WTC11 (cell line): ENCODE measurements at regions not wholly inside any gene's neighbourhood (a gene's known extent, or its start where the extent isn't known, plus 50 kb on each side); places are given as distances from the start of the nearest gene placed in this dataset.

Experiments used
- ATAC-seq: fragments of 200-7000 bp; cut with Tn5 transposase; 2 replicates; pipeline ENCODE4 v1.10.0; 2021; ENCODE audit warnings: mild to moderate bottlenecking, moderate library complexity
- CTCF ChIA-PET: fragments of 300-600 bp; sonication (Branson Sonifier 250); formaldehyde crosslinking; loops from one replicate; lab custom pipeline; 2021; ENCODE audit warnings: antibody characterized with exemption; lab: Charles Lee
- POLR2A ChIA-PET: fragments of 350-600 bp; sonication (Branson Sonifier 250); formaldehyde crosslinking; loops from one replicate; lab custom pipeline; 2021; ENCODE audit warnings: antibody characterized with exemption; lab: Charles Lee
- DNase-seq: peaks from one replicate; pipeline ENCODE4 v3.0.0; 2021; ENCODE audit warnings: low spot score
- H3K27ac Mint-ChIP-seq: 2 replicates; pipeline ENCODE4 v1.8.0; 2021; ENCODE audit warnings: mixed read lengths
- H3K27me3 Mint-ChIP-seq: 2 replicates; pipeline ENCODE4 v1.8.0; 2021; ENCODE audit warnings: low read depth, mild to moderate bottlenecking, moderate library complexity, mixed read lengths
- H3K36me3 Mint-ChIP-seq: 2 replicates; pipeline ENCODE4 v1.8.0; 2021; ENCODE audit warnings: mixed read lengths
- H3K4me1 Mint-ChIP-seq: 2 replicates; pipeline ENCODE4 v1.8.0; 2022; ENCODE audit warnings: mixed read lengths
- H3K4me3 Mint-ChIP-seq: 2 replicates; pipeline ENCODE4 v1.8.0; 2021; ENCODE audit warnings: mild to moderate bottlenecking, moderate library complexity, mixed read lengths
- H3K9me3 Mint-ChIP-seq: 2 replicates; pipeline ENCODE4 v1.8.0; 2021; ENCODE audit warnings: mixed read lengths
- ELF4 ChIP-seq: sonication (generic); formaldehyde crosslinking; IDR thresholded peaks from 2 replicates; pipeline ENCODE4 v1.8.1; 2022; ENCODE audit warnings: low read depth, mild to moderate bottlenecking, moderate library complexity, missing genetic modification reagents
- ETV6 ChIP-seq: sonication (generic); formaldehyde crosslinking; IDR thresholded peaks from 2 replicates; pipeline ENCODE4 v1.8.1; 2022; ENCODE audit warnings: mild to moderate bottlenecking, missing genetic modification reagents
- FOXK1 ChIP-seq: sonication (generic); formaldehyde crosslinking; IDR thresholded peaks from 2 replicates; pipeline ENCODE4 v1.8.0; 2022; ENCODE audit warnings: mild to moderate bottlenecking, moderate library complexity, missing genetic modification reagents
- MXD4 ChIP-seq: fragments of 250-450 bp; sonication (Bioruptor Pico); IDR thresholded peaks from 2 replicates; pipeline ENCODE4 v1.8.0; 2021; ENCODE audit warnings: mild to moderate bottlenecking, moderate library complexity, borderline replicate concordance
- NFE2L1 ChIP-seq: sonication (generic); formaldehyde crosslinking; IDR thresholded peaks from 2 replicates; pipeline ENCODE4 v1.8.1; 2023; ENCODE audit warnings: missing genetic modification reagents
- NR1H2 ChIP-seq: sonication (generic); formaldehyde crosslinking; IDR thresholded peaks from 2 replicates; pipeline ENCODE4 v1.9.0; 2021; ENCODE audit warnings: mild to moderate bottlenecking, moderate library complexity, missing genetic modification reagents
- SP1 ChIP-seq: sonication (generic); formaldehyde crosslinking; conservative IDR thresholded peaks from 2 replicates; pipeline ENCODE4 v1.8.1; 2022; ENCODE audit warnings: missing genetic modification reagents
- ZNF138 ChIP-seq: sonication (generic); formaldehyde crosslinking; conservative IDR thresholded peaks from 2 replicates; pipeline ENCODE4 v1.8.1; 2022; ENCODE audit warnings: mild to moderate bottlenecking, moderate library complexity, missing genetic modification reagents
- ZNF219 ChIP-seq: sonication (generic); formaldehyde crosslinking; IDR thresholded peaks from 2 replicates; pipeline ENCODE4 v1.8.0; 2023; ENCODE audit warnings: missing genetic modification reagents, mild to moderate bottlenecking, borderline replicate concordance
- ZNF232 ChIP-seq: sonication (generic); formaldehyde crosslinking; IDR thresholded peaks from 2 replicates; pipeline ENCODE4 v1.8.0; 2022; ENCODE audit warnings: mild to moderate bottlenecking, missing genetic modification reagents
- ZNF263 ChIP-seq: sonication (generic); formaldehyde crosslinking; IDR thresholded peaks from 2 replicates; pipeline ENCODE4 v1.8.1; 2022; ENCODE audit warnings: low read depth, mild to moderate bottlenecking, moderate library complexity, missing genetic modification reagents
- ZNF671 ChIP-seq: fragments of 250-450 bp; sonication (Bioruptor Pico); IDR thresholded peaks from 2 replicates; pipeline ENCODE4 v1.8.0; 2021; ENCODE audit warnings: mild to moderate bottlenecking
- TF ChIP-seq, protein P1 (sequence below): fragments of 250-450 bp; sonication (Bioruptor Pico); IDR thresholded peaks from 2 replicates; pipeline ENCODE4 v1.9.0; 2021; ENCODE audit warnings: mild to moderate bottlenecking
- TF ChIP-seq, protein P2 (sequence below): sonication (generic); formaldehyde crosslinking; IDR thresholded peaks from 2 replicates; pipeline ENCODE4 v1.8.0; 2022; ENCODE audit warnings: mild to moderate bottlenecking, missing genetic modification reagents
- TF ChIP-seq, protein P3 (sequence below): sonication (generic); formaldehyde crosslinking; IDR thresholded peaks from 2 replicates; pipeline ENCODE4 v1.8.0; 2023; ENCODE audit warnings: missing genetic modification reagents
- TF ChIP-seq, protein P4 (sequence below): fragments of 250-450 bp; sonication (Bioruptor Pico); IDR thresholded peaks from 2 replicates; pipeline ENCODE4 v1.9.0; 2021; ENCODE audit warnings: mild to moderate bottlenecking
- TF ChIP-seq, protein P5 (sequence below): fragments of 250-450 bp; sonication (Bioruptor Pico); IDR thresholded peaks from 2 replicates; pipeline ENCODE4 v1.9.0; 2021; ENCODE audit warnings: moderate library complexity, mild to moderate bottlenecking, inconsistent platforms, borderline replicate concordance

DNA sequence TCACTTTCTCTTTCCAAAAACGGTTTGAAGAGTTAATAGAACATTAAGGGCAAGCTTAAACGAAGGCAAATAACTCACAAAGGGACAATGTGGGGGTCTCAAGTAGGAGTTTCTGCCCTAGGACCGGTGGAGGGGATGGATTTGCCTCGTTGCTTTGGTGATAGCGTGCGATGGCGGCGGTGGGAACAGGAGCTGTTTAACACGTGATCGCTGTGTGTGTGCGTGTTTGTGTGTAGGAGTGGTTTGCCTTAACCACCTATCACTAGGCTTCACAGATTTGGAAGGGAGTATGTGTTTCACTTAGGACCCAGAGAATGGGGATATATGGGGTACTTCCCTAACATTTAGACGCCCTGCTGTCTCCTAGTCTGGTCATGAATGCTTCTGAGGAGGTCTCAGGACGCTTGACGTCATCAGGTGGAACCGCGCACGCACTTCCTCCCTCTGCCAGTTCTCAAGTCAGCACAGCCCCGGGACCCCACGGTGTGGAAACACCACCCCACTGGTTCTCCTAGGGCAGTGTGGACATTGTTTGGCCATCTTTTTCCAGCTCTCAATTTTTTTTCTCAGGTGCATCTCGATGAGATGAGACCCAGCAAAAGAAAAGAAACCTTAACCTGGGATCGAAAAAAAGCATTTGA lies 231.2 kb downstream of the ATP23 start:
- no peak overlapping the region for H3K27ac Mint-ChIP-seq

DNA sequence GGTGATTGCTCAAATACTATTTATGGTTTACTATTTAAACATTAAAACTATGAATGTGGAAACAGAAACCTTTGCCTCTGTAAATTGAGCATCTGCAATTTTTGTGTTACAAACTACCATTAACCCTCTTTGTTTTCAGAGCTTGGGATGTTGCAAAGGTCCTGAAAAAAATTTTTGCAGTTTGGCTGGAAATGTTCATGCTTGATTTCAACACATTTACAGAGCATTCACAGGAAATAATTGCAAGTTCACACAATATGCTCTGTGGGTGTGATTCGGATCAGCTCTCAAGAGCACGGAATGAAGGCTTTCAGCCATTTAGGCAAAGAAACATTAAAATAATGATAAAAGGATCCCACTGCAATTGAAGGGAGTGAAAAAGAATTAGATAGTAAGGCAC lies 232.9 kb downstream of the ATP23 start:
- Mint-ChIP-seq H3K4me1 (peaks cover 10% of the 10 kb centered on the region), H3K27me3 (peaks cover 14% of the 10 kb centered on the region), H3K27ac (no peak overlapping the region), H3K36me3 (no peaks in the 10 kb centered on the region), H3K9me3 (no peaks in the 10 kb centered on the region), H3K4me3 (no peak overlapping the region)
- TF ChIP-seq NFE2L1 (CRISPR knock-in tag) = no peak
- TF ChIP-seq MXD4 = no peak
- TF ChIP-seq ETV6 = no peak
- DNase-seq (no peak), ATAC-seq (no peak)
- CTCF ChIA-PET = no interaction called here
- POLR2A ChIA-PET = no interaction called here

More for the DNA sequence above, 231.2 kb downstream of the ATP23 start:
- Mint-ChIP-seq H3K4me1 (peaks cover 18% of the 10 kb centered on the region), H3K36me3 (no peaks in the 10 kb centered on the region), H3K4me3 (no peak overlapping the region), H3K27me3 (peaks cover 13% of the 10 kb centered on the region), H3K9me3 (no peaks in the 10 kb centered on the region)
- ATAC-seq (no peak), DNase-seq (no peak)
- TF ChIP-seq ZNF138 (CRISPR knock-in tag) (no peak), NR1H2 (CRISPR knock-in tag) (no peak), ZNF219 (CRISPR knock-in tag) (no peak), ZNF263 (CRISPR knock-in tag) (no peak), ELF4 (no peak), ZNF671 (CRISPR knock-in tag) (no peak), FOXK1 (CRISPR knock-in tag) (no peak), SP1 (CRISPR knock-in tag) (no peak), ZNF232 (CRISPR knock-in tag) (no peak)
- TF ChIP-seq, protein P1, sequence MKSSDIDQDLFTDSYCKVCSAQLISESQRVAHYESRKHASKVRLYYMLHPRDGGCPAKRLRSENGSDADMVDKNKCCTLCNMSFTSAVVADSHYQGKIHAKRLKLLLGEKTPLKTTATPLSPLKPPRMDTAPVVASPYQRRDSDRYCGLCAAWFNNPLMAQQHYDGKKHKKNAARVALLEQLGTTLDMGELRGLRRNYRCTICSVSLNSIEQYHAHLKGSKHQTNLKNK (CRISPR knock-in tag) = no peak
- TF ChIP-seq, protein P2, sequence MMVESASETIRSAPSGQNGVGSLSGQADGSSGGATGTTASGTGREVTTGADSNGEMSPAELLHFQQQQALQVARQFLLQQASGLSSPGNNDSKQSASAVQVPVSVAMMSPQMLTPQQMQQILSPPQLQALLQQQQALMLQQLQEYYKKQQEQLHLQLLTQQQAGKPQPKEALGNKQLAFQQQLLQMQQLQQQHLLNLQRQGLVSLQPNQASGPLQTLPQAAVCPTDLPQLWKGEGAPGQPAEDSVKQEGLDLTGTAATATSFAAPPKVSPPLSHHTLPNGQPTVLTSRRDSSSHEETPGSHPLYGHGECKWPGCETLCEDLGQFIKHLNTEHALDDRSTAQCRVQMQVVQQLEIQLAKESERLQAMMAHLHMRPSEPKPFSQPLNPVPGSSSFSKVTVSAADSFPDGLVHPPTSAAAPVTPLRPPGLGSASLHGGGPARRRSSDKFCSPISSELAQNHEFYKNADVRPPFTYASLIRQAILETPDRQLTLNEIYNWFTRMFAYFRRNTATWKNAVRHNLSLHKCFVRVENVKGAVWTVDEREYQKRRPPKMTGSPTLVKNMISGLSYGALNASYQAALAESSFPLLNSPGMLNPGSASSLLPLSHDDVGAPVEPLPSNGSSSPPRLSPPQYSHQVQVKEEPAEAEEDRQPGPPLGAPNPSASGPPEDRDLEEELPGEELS (CRISPR knock-in tag) = no peak
- TF ChIP-seq, protein P3, sequence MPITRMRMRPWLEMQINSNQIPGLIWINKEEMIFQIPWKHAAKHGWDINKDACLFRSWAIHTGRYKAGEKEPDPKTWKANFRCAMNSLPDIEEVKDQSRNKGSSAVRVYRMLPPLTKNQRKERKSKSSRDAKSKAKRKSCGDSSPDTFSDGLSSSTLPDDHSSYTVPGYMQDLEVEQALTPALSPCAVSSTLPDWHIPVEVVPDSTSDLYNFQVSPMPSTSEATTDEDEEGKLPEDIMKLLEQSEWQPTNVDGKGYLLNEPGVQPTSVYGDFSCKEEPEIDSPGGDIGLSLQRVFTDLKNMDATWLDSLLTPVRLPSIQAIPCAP (CRISPR knock-in tag) = no peak
- TF ChIP-seq, protein P4, sequence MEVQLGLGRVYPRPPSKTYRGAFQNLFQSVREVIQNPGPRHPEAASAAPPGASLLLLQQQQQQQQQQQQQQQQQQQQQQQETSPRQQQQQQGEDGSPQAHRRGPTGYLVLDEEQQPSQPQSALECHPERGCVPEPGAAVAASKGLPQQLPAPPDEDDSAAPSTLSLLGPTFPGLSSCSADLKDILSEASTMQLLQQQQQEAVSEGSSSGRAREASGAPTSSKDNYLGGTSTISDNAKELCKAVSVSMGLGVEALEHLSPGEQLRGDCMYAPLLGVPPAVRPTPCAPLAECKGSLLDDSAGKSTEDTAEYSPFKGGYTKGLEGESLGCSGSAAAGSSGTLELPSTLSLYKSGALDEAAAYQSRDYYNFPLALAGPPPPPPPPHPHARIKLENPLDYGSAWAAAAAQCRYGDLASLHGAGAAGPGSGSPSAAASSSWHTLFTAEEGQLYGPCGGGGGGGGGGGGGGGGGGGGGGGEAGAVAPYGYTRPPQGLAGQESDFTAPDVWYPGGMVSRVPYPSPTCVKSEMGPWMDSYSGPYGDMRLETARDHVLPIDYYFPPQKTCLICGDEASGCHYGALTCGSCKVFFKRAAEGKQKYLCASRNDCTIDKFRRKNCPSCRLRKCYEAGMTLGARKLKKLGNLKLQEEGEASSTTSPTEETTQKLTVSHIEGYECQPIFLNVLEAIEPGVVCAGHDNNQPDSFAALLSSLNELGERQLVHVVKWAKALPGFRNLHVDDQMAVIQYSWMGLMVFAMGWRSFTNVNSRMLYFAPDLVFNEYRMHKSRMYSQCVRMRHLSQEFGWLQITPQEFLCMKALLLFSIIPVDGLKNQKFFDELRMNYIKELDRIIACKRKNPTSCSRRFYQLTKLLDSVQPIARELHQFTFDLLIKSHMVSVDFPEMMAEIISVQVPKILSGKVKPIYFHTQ (CRISPR knock-in tag) = no peak
- TF ChIP-seq, protein P5, sequence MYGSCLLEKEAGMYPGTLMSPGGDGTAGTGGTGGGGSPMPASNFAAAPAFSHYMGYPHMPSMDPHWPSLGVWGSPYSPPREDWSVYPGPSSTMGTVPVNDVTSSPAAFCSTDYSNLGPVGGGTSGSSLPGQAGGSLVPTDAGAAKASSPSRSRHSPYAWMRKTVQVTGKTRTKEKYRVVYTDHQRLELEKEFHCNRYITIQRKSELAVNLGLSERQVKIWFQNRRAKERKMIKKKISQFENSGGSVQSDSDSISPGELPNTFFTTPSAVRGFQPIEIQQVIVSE (CRISPR knock-in tag) = no peak
- ChIA-PET POLR2A (no interaction called here), CTCF (no interaction called here)
